Mesenchymal stem cell (in vitro differentiated cells and primary cell): ENCODE measurements at regions not wholly inside any gene's neighbourhood (a gene's known extent, or its start where the extent isn't known, plus 50 kb on each side); places are given as distances from the start of the nearest gene placed in this dataset.

Experiments used
- DNase-seq: peaks from one replicate; pipeline ENCODE4 v3.0.0-alpha.2; 2013
- H2AFZ ChIP-seq: one replicate; pipeline ENCODE4 v1.6.1; 2013; ENCODE audit warnings: low read depth, mild to moderate bottlenecking, control low read depth, inconsistent platforms, low read length, moderate library complexity
- H2AK5ac ChIP-seq: 2 replicates; pipeline ENCODE4 v1.6.1; 2013; ENCODE audit warnings: low read length, moderate library complexity, mild to moderate bottlenecking, inconsistent platforms; ENCODE audit not compliant: severe bottlenecking
- H2BK120ac ChIP-seq: one replicate; pipeline ENCODE4 v1.6.1; 2013; ENCODE audit warnings: low read depth, mild to moderate bottlenecking, inconsistent platforms, low read length, moderate library complexity
- H2BK12ac ChIP-seq, 2 experiments: one replicate each; pipeline ENCODE4 v1.6.1; 2013; ENCODE audit warnings: inconsistent platforms in 2 of 2, low read length in 2 of 2, mild to moderate bottlenecking in 2 of 2, moderate library complexity in 2 of 2, control low read depth in 1 of 2
- H2BK15ac ChIP-seq: one replicate; pipeline ENCODE4 v1.6.1; 2013; ENCODE audit warnings: mild to moderate bottlenecking, low read depth, inconsistent platforms; ENCODE audit not compliant: poor library complexity, severe bottlenecking
- H2BK5ac ChIP-seq: 2 replicates; pipeline ENCODE4 v1.6.1; 2013; ENCODE audit warnings: low read depth, mild to moderate bottlenecking, low read length, control low read depth, inconsistent platforms; ENCODE audit not compliant: poor library complexity, severe bottlenecking
- H3K14ac ChIP-seq, 2 experiments: one replicate each; pipeline ENCODE4 v1.6.1; 2013; ENCODE audit warnings: inconsistent platforms in 2 of 2, low read length in 2 of 2, control low read depth in 1 of 2, mild to moderate bottlenecking in 1 of 2, moderate library complexity in 1 of 2
- H3K18ac ChIP-seq, 2 experiments: one replicate each; pipeline ENCODE4 v1.6.1; 2013; ENCODE audit warnings: inconsistent platforms in 2 of 2, low read length in 2 of 2, control low read depth in 1 of 2, low read depth in 1 of 2, mild to moderate bottlenecking in 1 of 2
- H3K23ac ChIP-seq, 2 experiments: one replicate each; pipeline ENCODE4 v1.6.1; 2013; ENCODE audit warnings: inconsistent platforms in 2 of 2, low read length in 2 of 2, mild to moderate bottlenecking in 2 of 2, moderate library complexity in 2 of 2, control low read depth in 1 of 2
- H3K27ac ChIP-seq: 2 replicates; pipeline ENCODE4 v1.5.1; 2013; ENCODE audit warnings: mild to moderate bottlenecking, moderate library complexity, low read length, control low read depth, inconsistent platforms; ENCODE audit not compliant: poor library complexity, severe bottlenecking
- H3K27me3 ChIP-seq, 2 experiments: 2 replicates each; pipeline versions ENCODE4 v1.6.1 to v1.7.0; 2013; ENCODE audit warnings: low read length in 2 of 2, mild to moderate bottlenecking in 2 of 2, moderate library complexity in 2 of 2, control low read depth in 1 of 2, inconsistent platforms in 1 of 2; ENCODE audit not compliant: control insufficient read depth in 1 of 2, insufficient read depth in 1 of 2
- H3K36me3 ChIP-seq, 2 experiments: 2 replicates each; pipeline versions ENCODE4 v1.6.1 to v1.7.0; 2013; ENCODE audit warnings: low read length in 2 of 2, control low read depth in 1 of 2, inconsistent platforms in 1 of 2, low read depth in 1 of 2, mild to moderate bottlenecking in 1 of 2; ENCODE audit not compliant: insufficient read depth in 2 of 2, control insufficient read depth in 1 of 2
- H3K4ac ChIP-seq, 2 experiments: one replicate each; pipeline ENCODE4 v1.6.1; 2013; ENCODE audit warnings: inconsistent platforms in 2 of 2, low read length in 2 of 2, mild to moderate bottlenecking in 2 of 2, moderate library complexity in 2 of 2, control low read depth in 1 of 2, low read depth in 1 of 2
- H3K4me1 ChIP-seq: 2 replicates; pipeline ENCODE4 v1.6.1; 2013; ENCODE audit warnings: low read depth, low read length, control low read depth; ENCODE audit not compliant: control insufficient read depth, insufficient read depth
- H3K4me2 ChIP-seq: 2 replicates; pipeline ENCODE4 v1.6.1; 2013; ENCODE audit warnings: low read length, mild to moderate bottlenecking, inconsistent platforms; ENCODE audit not compliant: poor library complexity, severe bottlenecking
- H3K4me3 ChIP-seq, 2 experiments: 2 replicates each; pipeline versions ENCODE4 v1.5.1 to v1.7.0; 2013; ENCODE audit warnings: low read length in 2 of 2, mild to moderate bottlenecking in 2 of 2, control low read depth in 1 of 2, low read depth in 1 of 2; ENCODE audit not compliant: insufficient read depth in 1 of 2
- H3K79me1 ChIP-seq: replicated peaks from 2 replicates; pipeline ENCODE4 v1.6.1; 2013; ENCODE audit warnings: mild to moderate bottlenecking, control low read depth, low read length, inconsistent platforms; ENCODE audit not compliant: poor library complexity, severe bottlenecking
- H3K9ac ChIP-seq: 2 replicates; pipeline ENCODE4 v1.7.0; 2013; ENCODE audit warnings: mild to moderate bottlenecking, low read length, moderate library complexity
- H3K9me3 ChIP-seq: 2 replicates; pipeline ENCODE4 v1.7.0; 2013; ENCODE audit warnings: mild to moderate bottlenecking, low read length; ENCODE audit not compliant: control insufficient read depth
- H4K8ac ChIP-seq: one replicate; pipeline ENCODE4 v1.6.1; 2013; ENCODE audit warnings: inconsistent platforms, mild to moderate bottlenecking, low read length, moderate library complexity
- H4K91ac ChIP-seq: one replicate; pipeline ENCODE4 v1.6.1; 2013; ENCODE audit warnings: mild to moderate bottlenecking, low read length, inconsistent platforms
- WGBS: methylation state at CpG from one replicate; pipeline ENCODE4 v1.1.7; 2013; ENCODE audit warnings: mixed read lengths; 5-methylcytosine and 5-hydroxymethylcytosine counted together

DNA sequence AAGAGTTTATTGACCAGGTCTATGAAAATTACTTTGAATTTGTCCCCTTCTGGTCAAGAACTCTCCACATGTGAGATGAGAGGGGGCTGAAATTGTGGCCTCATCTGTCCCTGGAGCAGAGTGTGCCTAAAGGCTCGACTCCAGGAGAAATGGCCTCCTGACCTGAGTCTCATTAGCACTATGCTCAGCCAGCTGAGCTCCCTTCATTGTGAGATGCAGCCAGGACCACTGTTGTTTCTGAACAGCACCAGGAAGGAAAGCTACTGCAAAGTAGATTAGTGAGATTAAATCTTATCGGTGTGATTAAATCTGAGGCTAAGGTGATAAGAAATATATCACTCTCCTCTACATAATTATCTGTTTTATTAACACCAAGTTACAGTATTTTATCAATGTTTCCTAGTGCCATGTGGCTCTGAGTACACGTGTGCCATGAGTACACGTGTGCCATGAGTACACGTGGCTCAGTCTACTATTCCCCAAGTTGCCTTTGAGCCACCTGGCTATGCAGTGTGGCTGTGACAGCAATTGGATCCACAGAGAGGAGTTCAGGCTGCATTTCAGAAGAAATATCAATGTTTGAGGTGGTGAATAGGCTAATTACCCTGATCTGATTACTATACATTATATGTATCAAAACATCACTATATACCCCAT, 126.9 kb downstream of the IPMK start:
- WGBS, result 58% methylated on average over 4 of the region's 5 CpGs
- no peak overlapping the region for H3K4me3 ChIP-seq
- no peak overlapping the region for H3K4ac ChIP-seq

DNA sequence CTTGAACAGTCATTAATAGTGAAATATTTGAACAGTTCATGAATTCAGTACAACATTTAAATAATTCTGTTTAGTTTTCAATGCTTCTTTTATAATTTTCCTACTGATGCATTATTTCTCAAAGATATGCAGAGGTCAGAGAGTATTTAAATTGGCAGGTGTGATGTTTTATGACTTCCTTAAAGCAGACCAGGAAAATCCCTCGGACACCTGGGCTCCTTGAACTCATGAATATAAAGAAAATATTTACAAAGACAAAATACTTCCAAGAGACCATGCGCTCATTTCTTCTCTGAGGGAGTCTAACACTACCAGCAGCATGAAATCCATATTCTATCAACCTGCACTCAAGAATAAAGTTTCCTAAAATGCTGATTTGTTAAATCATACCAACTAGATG, 127.6 kb downstream of the IPMK start:
- no peak overlapping the region for H3K4ac ChIP-seq
- no peak overlapping the region for H2AK5ac ChIP-seq
- H2BK15ac ChIP-seq, result no peak overlapping the region
- WGBS, result 63% methylated on average over 2 of the region's 2 CpGs
- no peak overlapping the region for H3K4me3 ChIP-seq
- H3K79me1 ChIP-seq, result no peaks in the 10 kb centered on the region
- H3K9ac ChIP-seq, result no peak overlapping the region
- H2BK5ac ChIP-seq, result no peak overlapping the region
- H2AFZ ChIP-seq, result no peak overlapping the region
- H3K14ac ChIP-seq, result no peak overlapping the region
- no peak overlapping the region for H4K8ac ChIP-seq
- peaks cover 10% of the 10 kb centered on the region for H3K9me3 ChIP-seq
- no peak overlapping the region for H2BK12ac ChIP-seq
- no peak overlapping the region for H4K91ac ChIP-seq
- no peak overlapping the region for H3K23ac ChIP-seq
- peaks cover 0 to 33% of the 10 kb centered on the region in 2 experiments for H3K27me3 ChIP-seq
- H3K27ac ChIP-seq, result no peak overlapping the region
- no peak for DNase-seq
- no peak overlapping the region for H3K18ac ChIP-seq
- H3K4me1 ChIP-seq, result no peaks in the 10 kb centered on the region
- H3K4me2 ChIP-seq, result no peak overlapping the region
- no peak overlapping the region for H2BK120ac ChIP-seq
- H3K36me3 ChIP-seq, result no peaks in the 10 kb centered on the region

More for the DNA sequence above, 126.9 kb downstream of the IPMK start:
- Histone ChIP-seq H3K4me1 (no peaks in the 10 kb centered on the region), H2BK15ac (no peak overlapping the region), H2BK5ac (no peak overlapping the region), H3K36me3 (no peaks in the 10 kb centered on the region), H3K27me3 (peaks cover 0 to 41% of the 10 kb centered on the region in 2 experiments), H2BK12ac (no peak overlapping the region), H3K9ac (no peak overlapping the region), H2BK120ac (no peak overlapping the region), H3K27ac (no peak overlapping the region), H4K91ac (no peak overlapping the region), H2AFZ (no peak overlapping the region), H3K79me1 (no peaks in the 10 kb centered on the region), H4K8ac (no peak overlapping the region), H2AK5ac (no peak overlapping the region), H3K14ac (no peak overlapping the region), H3K23ac (no peak overlapping the region), H3K9me3 (peaks cover 10% of the 10 kb centered on the region), H3K18ac (no peak overlapping the region), H3K4me2 (no peak overlapping the region)
- no peak for DNase-seq

DNA sequence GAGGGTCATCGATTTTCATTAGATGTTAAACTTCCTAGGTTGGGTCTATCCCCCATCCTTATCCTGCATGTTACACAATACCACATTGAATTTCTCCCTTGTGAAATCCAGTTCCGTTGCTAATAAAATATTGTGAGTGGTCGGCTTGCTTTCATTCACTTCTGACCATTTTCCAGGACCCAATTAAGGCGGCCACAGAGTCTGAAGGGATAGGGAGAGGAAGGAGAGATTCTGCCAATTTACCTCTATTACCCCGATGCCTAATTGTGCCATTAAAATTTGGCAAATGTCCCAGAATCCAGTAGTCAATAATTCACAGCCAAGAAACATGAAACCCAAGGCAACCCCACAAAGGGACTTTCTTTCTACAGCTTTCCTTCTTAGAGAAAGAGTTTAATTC, 129.9 kb downstream of the IPMK start:
- no peak overlapping the region for H3K23ac ChIP-seq
- no peak overlapping the region for H3K9ac ChIP-seq
- H3K4me1 ChIP-seq, result no peaks in the 10 kb centered on the region
- no peak overlapping the region for H3K18ac ChIP-seq
- H2BK5ac ChIP-seq, result no peak overlapping the region
- H3K4ac ChIP-seq, result no peak overlapping the region
- H4K91ac ChIP-seq, result no peak overlapping the region
- H2BK15ac ChIP-seq, result no peak overlapping the region
- peaks cover 0 to 33% of the 10 kb centered on the region in 2 experiments for H3K27me3 ChIP-seq
- DNase-seq, result no peak
- no peak overlapping the region for H3K14ac ChIP-seq
- H3K36me3 ChIP-seq, result no peaks in the 10 kb centered on the region
- H4K8ac ChIP-seq, result no peak overlapping the region
- H2AK5ac ChIP-seq, result no peak overlapping the region
- no peak overlapping the region for H3K27ac ChIP-seq
- H3K9me3 ChIP-seq, result no peaks in the 10 kb centered on the region
- no peak overlapping the region for H3K4me3 ChIP-seq
- H2BK12ac ChIP-seq, result no peak overlapping the region
- no peak overlapping the region for H2BK120ac ChIP-seq
- WGBS, result 86% methylated on average over 3 of the region's 5 CpGs
- no peaks in the 10 kb centered on the region for H3K79me1 ChIP-seq
- no peak overlapping the region for H3K4me2 ChIP-seq
- H2AFZ ChIP-seq, result no peak overlapping the region

DNA sequence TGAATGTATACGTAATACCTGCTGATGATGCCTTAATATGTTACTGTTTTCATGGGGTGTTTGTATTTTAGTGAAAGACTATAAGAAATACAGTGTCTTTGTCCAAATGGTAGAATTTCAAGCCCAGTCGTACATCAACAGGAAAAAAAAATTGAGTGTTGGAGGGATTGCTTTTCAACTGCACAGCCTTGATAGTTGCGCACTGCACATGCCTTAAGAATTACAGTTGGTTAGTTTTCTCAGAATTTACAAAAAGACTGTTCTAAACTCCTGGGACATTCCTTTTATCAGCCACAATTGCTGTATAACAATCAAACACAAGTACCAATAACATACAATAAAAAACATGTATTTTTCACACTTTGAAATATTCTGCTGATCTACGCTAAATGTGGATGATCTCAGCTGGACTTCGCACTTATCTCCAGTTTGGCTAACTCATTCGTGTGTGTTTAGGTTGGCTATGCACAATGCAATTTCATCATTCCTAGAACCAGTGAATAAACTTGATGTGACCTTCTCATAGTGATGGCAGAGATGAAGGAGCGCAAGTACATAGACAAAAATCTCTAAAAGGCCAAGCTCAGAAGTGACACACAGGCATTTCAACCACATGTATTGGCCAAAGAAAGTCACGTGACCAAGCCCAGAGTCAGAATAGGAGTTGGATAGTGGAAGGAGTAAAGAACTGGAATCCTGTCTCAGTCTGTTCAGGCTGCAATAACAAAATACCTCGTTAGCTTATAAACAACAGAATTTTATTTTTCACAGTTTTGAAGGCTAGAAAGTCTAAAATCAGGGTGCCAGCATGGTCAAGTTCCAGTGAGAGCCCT, 152.3 kb downstream of the IPMK start:
- no peaks in the 10 kb centered on the region for H3K36me3 ChIP-seq
- H2BK5ac ChIP-seq, result no peak overlapping the region
- H3K9me3 ChIP-seq, result no peaks in the 10 kb centered on the region
- DNase-seq, result no peak
- no peak overlapping the region for H2BK120ac ChIP-seq
- H3K4me1 ChIP-seq, result no peaks in the 10 kb centered on the region
- H2AFZ ChIP-seq, result no peak overlapping the region
- no peak overlapping the region for H3K14ac ChIP-seq
- H3K79me1 ChIP-seq, result no peaks in the 10 kb centered on the region
- H3K23ac ChIP-seq, result no peak overlapping the region
- H3K27me3 ChIP-seq, result peaks cover 0 to 54% of the 10 kb centered on the region in 2 experiments
- no peak overlapping the region for H2BK15ac ChIP-seq
- H3K4ac ChIP-seq, result no peak overlapping the region
- H3K9ac ChIP-seq, result no peak overlapping the region
- no peak overlapping the region for H3K27ac ChIP-seq
- 92% methylated on average over 7 of the region's 9 CpGs for WGBS
- no peak overlapping the region for H3K18ac ChIP-seq
- H4K8ac ChIP-seq, result no peak overlapping the region
- no peak overlapping the region for H3K4me3 ChIP-seq
- no peak overlapping the region for H4K91ac ChIP-seq
- H2BK12ac ChIP-seq, result no peak overlapping the region
- H2AK5ac ChIP-seq, result no peak overlapping the region
- no peak overlapping the region for H3K4me2 ChIP-seq
